WERI-Rb-1 (cell line): ENCODE measurements at regions not wholly inside any gene's neighbourhood (a gene's known extent, or its start where the extent isn't known, plus 50 kb on each side); places are given as distances from the start of the nearest gene placed in this dataset.
A peak's percentile ranks its signal among the peaks of the same experiment; 100 is the strongest.

Experiments
- DNase-seq: peaks from one replicate; pipeline ENCODE4 v3.0.0-alpha.2; 2020
- H3K27ac ChIP-seq: fragments of 250-450 bp; sonication (Bioruptor Pico); 2 replicates; pipeline ENCODE4 v1.5.1; 2020; ENCODE audit warnings: mild to moderate bottlenecking, moderate library complexity
- H3K27me3 ChIP-seq: fragments of 250-450 bp; sonication (Bioruptor Pico); 2 replicates; pipeline ENCODE4 v1.5.1; 2021; ENCODE audit warnings: mild to moderate bottlenecking, low read depth, moderate library complexity; ENCODE audit not compliant: insufficient read depth, severe bottlenecking
- H3K36me3 ChIP-seq: fragments of 250-450 bp; sonication (Bioruptor Pico); 2 replicates; pipeline ENCODE4 v1.5.1; 2020; ENCODE audit warnings: mild to moderate bottlenecking, moderate library complexity
- H3K4me3 ChIP-seq: 2 replicates; pipeline ENCODE4 v1.5.1; 2011; ENCODE audit warnings: low read depth, mild to moderate bottlenecking, control low read depth, low read length
- H3K9me3 ChIP-seq: fragments of 250-450 bp; sonication (Bioruptor Pico); 2 replicates; pipeline ENCODE4 v1.5.1; 2021; ENCODE audit warnings: mild to moderate bottlenecking, moderate library complexity; ENCODE audit not compliant: severe bottlenecking
- TF ChIP-seq, protein P1 (sequence below): IDR thresholded peaks from 2 replicates; pipeline ENCODE4 v1.5.1; 2011; ENCODE audit warnings: low read depth, mild to moderate bottlenecking, control low read depth, inconsistent platforms, low read length

GRCh38 chr19:30670011-30670329, 297.8 kb downstream of the ZNF536 start:
- H3K27me3 ChIP-seq, result no peaks in the 10 kb centered on the region
- H3K4me3 ChIP-seq, result peak overlapping the region; percentile 37
- H3K36me3 ChIP-seq, result no peaks in the 10 kb centered on the region
- no peaks in the 10 kb centered on the region for H3K9me3 ChIP-seq
- TF ChIP-seq, protein P1, sequence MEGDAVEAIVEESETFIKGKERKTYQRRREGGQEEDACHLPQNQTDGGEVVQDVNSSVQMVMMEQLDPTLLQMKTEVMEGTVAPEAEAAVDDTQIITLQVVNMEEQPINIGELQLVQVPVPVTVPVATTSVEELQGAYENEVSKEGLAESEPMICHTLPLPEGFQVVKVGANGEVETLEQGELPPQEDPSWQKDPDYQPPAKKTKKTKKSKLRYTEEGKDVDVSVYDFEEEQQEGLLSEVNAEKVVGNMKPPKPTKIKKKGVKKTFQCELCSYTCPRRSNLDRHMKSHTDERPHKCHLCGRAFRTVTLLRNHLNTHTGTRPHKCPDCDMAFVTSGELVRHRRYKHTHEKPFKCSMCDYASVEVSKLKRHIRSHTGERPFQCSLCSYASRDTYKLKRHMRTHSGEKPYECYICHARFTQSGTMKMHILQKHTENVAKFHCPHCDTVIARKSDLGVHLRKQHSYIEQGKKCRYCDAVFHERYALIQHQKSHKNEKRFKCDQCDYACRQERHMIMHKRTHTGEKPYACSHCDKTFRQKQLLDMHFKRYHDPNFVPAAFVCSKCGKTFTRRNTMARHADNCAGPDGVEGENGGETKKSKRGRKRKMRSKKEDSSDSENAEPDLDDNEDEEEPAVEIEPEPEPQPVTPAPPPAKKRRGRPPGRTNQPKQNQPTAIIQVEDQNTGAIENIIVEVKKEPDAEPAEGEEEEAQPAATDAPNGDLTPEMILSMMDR, result no peak
- no peak overlapping the region for H3K27ac ChIP-seq
- DNase-seq, result peak; percentile 61

GRCh38 chr19:30669329-30670010, 297.3 kb downstream of the ZNF536 start:
- no peak overlapping the region for H3K27ac ChIP-seq
- TF ChIP-seq, protein P1, result peak; percentile 80
- H3K4me3 ChIP-seq, result peak overlapping the region; percentile 37
- DNase-seq, result peak; percentile 82
- no peaks in the 10 kb centered on the region for H3K9me3 ChIP-seq
- H3K36me3 ChIP-seq, result no peaks in the 10 kb centered on the region
- H3K27me3 ChIP-seq, result no peaks in the 10 kb centered on the region

DNA sequence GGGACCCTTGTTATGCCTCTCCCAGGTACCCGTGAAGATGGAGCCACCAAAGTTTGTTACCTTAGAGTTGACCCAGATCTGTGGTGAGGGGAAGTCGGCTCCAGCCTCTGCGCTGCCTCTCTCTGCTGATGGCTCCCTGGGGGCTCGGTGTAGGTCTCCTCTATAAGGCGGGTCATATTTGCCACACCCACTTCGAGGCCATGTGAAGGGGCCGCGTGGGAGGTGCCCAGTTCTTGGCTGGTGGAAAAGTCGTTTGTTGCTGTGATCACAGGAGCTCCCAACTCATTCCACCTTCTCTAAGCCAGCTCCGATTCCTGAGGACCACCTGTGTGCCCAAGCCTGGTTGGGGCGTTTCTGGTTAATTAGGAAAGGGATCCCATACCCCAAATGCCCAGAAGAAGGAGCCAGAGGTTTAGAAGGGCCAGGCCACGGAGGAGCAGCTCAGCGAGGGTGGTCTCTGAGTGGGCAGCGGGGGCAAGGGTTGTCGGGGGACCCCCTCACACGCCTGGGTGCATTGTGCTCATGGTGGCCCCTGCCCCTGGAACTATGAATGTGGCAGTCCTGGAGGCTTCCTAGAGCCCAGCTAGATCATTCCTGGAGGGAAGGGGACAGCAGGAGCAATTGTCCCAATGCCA, 296.5 kb downstream of the ZNF536 start:
- Histone ChIP-seq H3K9me3 (no peaks in the 10 kb centered on the region), H3K27me3 (no peaks in the 10 kb centered on the region), H3K4me3 (no peak overlapping the region), H3K27ac (no peak overlapping the region), H3K36me3 (no peaks in the 10 kb centered on the region)
- no peak for DNase-seq
- TF ChIP-seq, protein P1, result no peak

GRCh38 chr19:30667746-30668145, 295.6 kb downstream of the ZNF536 start:
- no peaks in the 10 kb centered on the region for H3K36me3 ChIP-seq
- H3K27me3 ChIP-seq, result no peaks in the 10 kb centered on the region
- TF ChIP-seq, protein P1, result no peak

DNA sequence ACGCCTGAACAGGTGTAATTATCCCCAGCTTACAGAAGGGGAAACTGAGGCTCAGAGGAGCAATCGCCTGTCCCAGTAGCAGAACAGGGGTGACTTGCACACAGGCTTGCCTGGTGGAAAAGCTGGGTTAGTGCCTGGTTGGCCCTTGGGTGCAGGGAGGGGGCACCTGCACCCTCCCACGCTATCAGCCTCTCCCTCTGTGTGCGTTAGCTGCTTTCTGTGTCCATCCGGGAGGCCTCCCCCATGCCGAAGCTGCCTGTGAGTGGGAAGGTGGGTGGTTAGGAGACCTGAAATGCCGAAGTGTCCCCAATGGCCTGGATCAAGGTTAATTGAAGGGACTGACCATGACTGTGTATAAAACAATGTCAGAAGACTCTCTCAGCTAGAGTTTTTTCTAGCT, 295.0 kb downstream of the ZNF536 start:
- no peak overlapping the region for H3K27ac ChIP-seq
- TF ChIP-seq, protein P1, result no peak
- H3K27me3 ChIP-seq, result no peaks in the 10 kb centered on the region
- no peak for DNase-seq
- H3K36me3 ChIP-seq, result no peaks in the 10 kb centered on the region
- no peaks in the 10 kb centered on the region for H3K9me3 ChIP-seq
- no peak overlapping the region for H3K4me3 ChIP-seq

More at GRCh38 chr19:30667746-30668145, 295.6 kb downstream of the ZNF536 start:
- Histone ChIP-seq H3K27ac (no peak overlapping the region), H3K4me3 (no peak overlapping the region), H3K9me3 (no peaks in the 10 kb centered on the region)
- DNase-seq, result no peak
